ENCODE measurements at regions not wholly inside any gene's neighbourhood (a gene's known extent, or its start where the extent isn't known, plus 50 kb on each side); places are given as distances from the start of the nearest gene placed in this dataset.

- Histone ChIP-seq H3K4me1 (no peaks in the 10 kb centered on the region), H3K36me3 (no peaks in the 10 kb centered on the region), H3K27ac (no peak overlapping the region), H3K9me3 (no peaks in the 10 kb centered on the region), H3K4me3 (no peak overlapping the region), H3K27me3 (ENCODE audit: low read depth) (peaks cover 11% of the 10 kb centered on the region)
- ATAC-seq (no peak), DNase-seq (no peak)
- no peak for TF ChIP-seq CTCF (IDR thresholded peaks at IDR 0.05)
- intact Hi-C loops (cut with DNase I), result no loop called here
Measured at GRCh38 chr14:96727980-96728717, 69.0 kb upstream of the VRK1 start.

GRCh38 chr14:96729889-96730288, 67.3 kb upstream of the VRK1 start:
- no peak for TF ChIP-seq CTCF (IDR thresholded peaks at IDR 0.05)
- no peak overlapping the region for H3K4me3 ChIP-seq
- H3K9me3 ChIP-seq, result no peaks in the 10 kb centered on the region
- H3K27me3 ChIP-seq (ENCODE audit: low read depth), result peaks cover 15% of the 10 kb centered on the region
- H3K27ac ChIP-seq, result no peak overlapping the region
- DNase-seq (no peak), ATAC-seq (no peak)
- no peaks in the 10 kb centered on the region for H3K4me1 ChIP-seq
- intact Hi-C loops (cut with DNase I), result no loop called here
- H3K36me3 ChIP-seq, result no peaks in the 10 kb centered on the region

DNA sequence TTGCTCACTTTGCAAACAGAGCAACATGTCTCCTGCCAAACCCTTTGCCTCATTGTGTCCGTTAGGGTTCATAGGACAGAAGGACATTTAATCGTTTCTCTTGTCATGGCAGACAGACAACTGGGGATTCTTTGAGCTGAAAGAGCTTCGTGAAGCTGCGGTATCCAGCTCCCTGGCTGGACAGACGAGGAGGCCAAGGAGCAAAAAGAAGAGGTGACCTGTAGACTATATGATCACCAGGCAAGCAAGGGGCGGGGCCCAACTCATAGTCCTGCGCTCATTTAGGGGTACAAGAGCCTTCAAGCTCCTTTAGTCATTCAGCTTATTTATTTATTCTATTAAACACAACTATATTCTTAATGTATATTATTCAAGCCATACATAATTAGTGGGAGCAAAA, 66.8 kb upstream of the VRK1 start:
- no peaks in the 10 kb centered on the region for H3K9me3 ChIP-seq
- H3K36me3 ChIP-seq, result no peaks in the 10 kb centered on the region
- ATAC-seq (no peak), DNase-seq (no peak)
- H3K27me3 ChIP-seq (ENCODE audit: low read depth), result peaks cover 18% of the 10 kb centered on the region
- H3K4me1 ChIP-seq, result no peaks in the 10 kb centered on the region
- no peak overlapping the region for H3K4me3 ChIP-seq
- no peak overlapping the region for H3K27ac ChIP-seq
- TF ChIP-seq CTCF (IDR thresholded peaks at IDR 0.05), result no peak
- intact Hi-C loops (cut with DNase I), result no loop called here

DNA sequence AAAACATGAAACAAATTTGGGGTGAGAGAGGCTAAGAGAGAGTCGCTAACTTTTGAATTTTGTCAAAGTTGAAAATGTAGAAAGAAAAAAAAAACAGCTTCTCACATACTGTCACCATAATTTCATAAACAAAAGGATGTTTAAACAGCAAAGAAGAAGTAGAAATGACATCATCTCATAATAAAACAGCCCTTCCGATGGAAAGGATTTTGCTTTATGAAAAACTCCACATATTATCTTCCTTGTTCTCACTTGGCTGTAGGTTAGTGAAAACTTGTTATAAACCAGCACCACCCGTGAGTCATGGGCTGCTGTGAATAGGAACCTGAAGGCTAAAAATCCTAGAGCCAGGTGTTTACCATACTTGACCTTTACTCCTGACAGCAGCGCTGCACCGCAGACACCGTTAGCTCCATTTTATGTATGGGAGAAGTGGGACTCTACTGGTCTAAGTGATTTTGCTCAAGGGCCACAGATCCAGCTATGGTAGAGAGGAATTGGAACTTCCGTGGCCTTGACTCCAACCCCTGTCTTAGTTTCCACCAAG, 63.0 kb upstream of the VRK1 start:
- ATAC-seq (no peak), DNase-seq (no peak)
- intact Hi-C loops (cut with DNase I), result no loop called here

DNA sequence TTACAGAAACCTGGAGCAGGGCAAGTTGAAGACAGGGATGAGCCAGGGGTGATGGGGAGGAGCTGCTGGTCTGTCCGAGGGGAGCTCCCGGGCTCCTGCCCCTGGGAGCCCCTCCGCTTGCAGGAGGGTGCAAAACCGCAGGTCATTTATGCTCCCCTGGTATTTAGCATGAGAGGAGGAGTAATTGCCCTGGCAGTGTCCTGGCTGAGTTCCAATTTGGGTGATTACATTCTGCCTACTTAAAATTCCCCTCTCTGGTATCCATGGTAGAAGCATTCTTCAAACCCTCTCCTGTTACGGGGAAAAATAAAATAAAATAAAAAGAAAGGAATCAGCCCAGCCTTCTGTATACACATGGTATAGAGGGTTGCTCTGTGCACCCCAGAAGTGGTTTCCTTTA, 61.7 kb upstream of the VRK1 start:
- intact Hi-C loops (cut with DNase I), result no loop called here
- no peaks in the 10 kb centered on the region for H3K36me3 ChIP-seq
- H3K9me3 ChIP-seq, result no peaks in the 10 kb centered on the region
- H3K27ac ChIP-seq, result no peak overlapping the region
- DNase-seq (no peak), ATAC-seq (no peak)
- no peak overlapping the region for H3K4me3 ChIP-seq
- H3K4me1 ChIP-seq, result no peaks in the 10 kb centered on the region
- peaks cover 44% of the 10 kb centered on the region for H3K27me3 ChIP-seq (ENCODE audit: low read depth)
- TF ChIP-seq CTCF (IDR thresholded peaks at IDR 0.05), result no peak

More for the DNA sequence above, 63.0 kb upstream of the VRK1 start:
- Histone ChIP-seq H3K27me3 (ENCODE audit: low read depth) (peaks cover 43% of the 10 kb centered on the region), H3K36me3 (no peaks in the 10 kb centered on the region), H3K9me3 (no peaks in the 10 kb centered on the region), H3K4me3 (no peak overlapping the region), H3K4me1 (no peaks in the 10 kb centered on the region), H3K27ac (no peak overlapping the region)
- TF ChIP-seq CTCF (IDR thresholded peaks at IDR 0.05), result no peak

Data from lower lobe of right lung (tissue), 2 donors.